Mucosa of descending colon (tissue), 3 donors: ENCODE measurements at regions not wholly inside any gene's neighbourhood (a gene's known extent, or its start where the extent isn't known, plus 50 kb on each side); places are given as distances from the start of the nearest gene placed in this dataset.

Source experiments
- ATAC-seq: fragments of 200-7000 bp; cut with Tn5 transposase; one replicate; pipeline ENCODE4 v1.9.1; 2020; ENCODE audit warnings: mild to moderate bottlenecking, moderate library complexity
- DNase-seq, 3 donors: peaks; one replicate each; pipeline ENCODE4 v3.0.0-alpha.2; 2020
- H3K36me3 ChIP-seq: fragments of 200-600 bp; one replicate; pipeline ENCODE4 v1.8.0; 2021; ENCODE audit warnings: low read depth, mild to moderate bottlenecking
- H3K4me1 ChIP-seq: fragments of 200-600 bp; one replicate; pipeline ENCODE4 v1.8.0; 2021; ENCODE audit warnings: low read depth, mild to moderate bottlenecking
- H3K4me3 ChIP-seq: fragments of 200-600 bp; one replicate; pipeline ENCODE4 v1.8.0; 2021; ENCODE audit warnings: mild to moderate bottlenecking
- H3K9me3 ChIP-seq: fragments of 200-600 bp; one replicate; pipeline ENCODE4 v1.8.0; 2021; ENCODE audit warnings: mild to moderate bottlenecking
- intact Hi-C, 2 donors: fragments of 100-400 bp; cut with DNase I in 1 of 2; cut with micrococcal nuclease in 1 of 2; formaldehyde crosslinking; loops; one replicate each; pipeline versions ENCODE4 v1.11.0 to v1.11.1; 2022; cut with DNase I, micrococcal nuclease
- TF ChIP-seq, protein P1 (sequence below): fragments of 200-600 bp; IDR thresholded peaks from one replicate; pipeline ENCODE4 v1.8.0; 2022; ENCODE audit warnings: antibody characterized with exemption, mild to moderate bottlenecking
- donor health status: DM: no; HTN: no; CAD: no; lungs with moderate emphysema.
- donor health status: DM: no; HTN: no; CAD: no.
- donor health status: DM: no; HTN: yes; CAD: no.

DNA sequence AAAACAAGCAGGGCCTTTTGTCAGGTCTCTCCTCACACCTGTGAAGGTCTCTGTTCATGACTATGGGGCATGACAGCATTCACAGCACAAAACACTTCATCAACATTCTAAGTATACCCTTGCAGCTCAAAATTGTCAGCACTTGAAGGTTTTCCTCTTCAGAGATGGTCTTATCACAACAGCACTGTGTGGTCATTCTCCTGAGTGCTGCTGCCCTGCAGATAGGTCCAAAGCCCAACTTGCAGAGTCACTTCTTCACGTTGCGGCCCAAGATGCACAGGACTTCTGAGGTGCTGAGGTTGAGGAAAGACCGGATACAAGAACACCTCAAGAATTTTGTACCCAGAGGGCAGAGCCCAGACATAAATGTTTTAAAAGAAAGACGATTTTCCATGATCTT is 574.5 kb downstream of the UQCRFS1 start:
- TF ChIP-seq, protein P1, sequence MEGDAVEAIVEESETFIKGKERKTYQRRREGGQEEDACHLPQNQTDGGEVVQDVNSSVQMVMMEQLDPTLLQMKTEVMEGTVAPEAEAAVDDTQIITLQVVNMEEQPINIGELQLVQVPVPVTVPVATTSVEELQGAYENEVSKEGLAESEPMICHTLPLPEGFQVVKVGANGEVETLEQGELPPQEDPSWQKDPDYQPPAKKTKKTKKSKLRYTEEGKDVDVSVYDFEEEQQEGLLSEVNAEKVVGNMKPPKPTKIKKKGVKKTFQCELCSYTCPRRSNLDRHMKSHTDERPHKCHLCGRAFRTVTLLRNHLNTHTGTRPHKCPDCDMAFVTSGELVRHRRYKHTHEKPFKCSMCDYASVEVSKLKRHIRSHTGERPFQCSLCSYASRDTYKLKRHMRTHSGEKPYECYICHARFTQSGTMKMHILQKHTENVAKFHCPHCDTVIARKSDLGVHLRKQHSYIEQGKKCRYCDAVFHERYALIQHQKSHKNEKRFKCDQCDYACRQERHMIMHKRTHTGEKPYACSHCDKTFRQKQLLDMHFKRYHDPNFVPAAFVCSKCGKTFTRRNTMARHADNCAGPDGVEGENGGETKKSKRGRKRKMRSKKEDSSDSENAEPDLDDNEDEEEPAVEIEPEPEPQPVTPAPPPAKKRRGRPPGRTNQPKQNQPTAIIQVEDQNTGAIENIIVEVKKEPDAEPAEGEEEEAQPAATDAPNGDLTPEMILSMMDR = no peak
- DNase-seq = no peak
- H3K36me3 ChIP-seq = no peaks in the 10 kb centered on the region
- no peaks in the 10 kb centered on the region for H3K4me1 ChIP-seq
- H3K9me3 ChIP-seq = no peaks in the 10 kb centered on the region
- no peak overlapping the region for H3K4me3 ChIP-seq
- no peak for ATAC-seq
- intact Hi-C loops = no loop called here

DNA sequence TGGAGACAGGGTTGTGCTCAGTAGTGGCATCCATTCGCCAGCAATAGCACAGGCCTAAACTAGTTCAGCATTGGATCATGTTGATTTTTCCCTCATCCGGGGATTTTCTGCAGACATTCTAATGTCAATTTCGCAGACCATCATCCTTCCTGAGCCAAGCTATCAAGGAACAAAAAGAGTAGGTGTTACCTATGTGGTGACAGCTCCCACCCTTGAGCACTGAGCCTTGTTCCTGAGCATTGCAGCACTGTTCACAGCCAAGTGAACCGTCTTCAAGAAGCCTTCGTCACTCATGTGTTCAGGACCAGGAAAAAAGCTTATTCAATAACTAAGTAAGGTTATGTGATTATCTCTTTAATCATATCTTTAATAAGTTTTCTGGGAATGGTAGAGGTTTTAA is 576.2 kb downstream of the UQCRFS1 start:
- ATAC-seq = no peak
- intact Hi-C loops = no loop called here

DNA sequence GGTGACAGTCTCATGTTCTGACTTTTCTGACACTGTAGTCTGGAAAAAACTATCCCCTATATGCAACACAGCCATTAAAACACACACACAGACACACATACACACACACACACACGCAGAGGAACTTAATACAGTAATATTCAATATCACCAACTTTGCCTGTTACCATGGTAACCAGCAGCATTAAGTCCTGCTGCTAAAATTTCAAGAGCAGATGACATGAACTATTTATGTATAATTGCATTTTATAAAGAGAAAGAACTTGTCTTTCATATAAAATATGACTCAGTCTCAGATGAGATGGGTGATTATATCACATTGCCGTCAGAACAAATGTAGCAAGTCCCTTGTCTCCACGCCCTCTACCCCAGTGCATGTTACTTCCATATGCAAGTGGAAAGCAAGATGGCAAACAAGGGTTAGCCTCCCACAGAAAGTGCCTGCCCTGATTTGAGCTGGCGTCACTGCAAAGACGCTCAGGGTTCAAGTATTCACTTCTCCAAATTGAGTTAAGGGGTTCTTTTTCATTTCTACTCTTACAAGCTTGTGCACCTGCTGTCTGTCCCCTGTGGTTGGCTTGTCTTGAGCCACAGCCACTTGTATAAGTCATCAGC is 576.8 kb downstream of the UQCRFS1 start:
- intact Hi-C loops = no loop called here
- Histone ChIP-seq H3K4me1 (no peaks in the 10 kb centered on the region), H3K4me3 (no peak overlapping the region), H3K9me3 (no peaks in the 10 kb centered on the region), H3K36me3 (no peaks in the 10 kb centered on the region)
- TF ChIP-seq, protein P1 = no peak
- ATAC-seq (no peak), DNase-seq (no peak)

More for the DNA sequence above, 576.2 kb downstream of the UQCRFS1 start:
- TF ChIP-seq, protein P1 = no peak
- no peaks in the 10 kb centered on the region for H3K4me1 ChIP-seq
- H3K9me3 ChIP-seq = no peaks in the 10 kb centered on the region
- H3K36me3 ChIP-seq = no peaks in the 10 kb centered on the region
- H3K4me3 ChIP-seq = no peak overlapping the region
- no peak for DNase-seq

DNA sequence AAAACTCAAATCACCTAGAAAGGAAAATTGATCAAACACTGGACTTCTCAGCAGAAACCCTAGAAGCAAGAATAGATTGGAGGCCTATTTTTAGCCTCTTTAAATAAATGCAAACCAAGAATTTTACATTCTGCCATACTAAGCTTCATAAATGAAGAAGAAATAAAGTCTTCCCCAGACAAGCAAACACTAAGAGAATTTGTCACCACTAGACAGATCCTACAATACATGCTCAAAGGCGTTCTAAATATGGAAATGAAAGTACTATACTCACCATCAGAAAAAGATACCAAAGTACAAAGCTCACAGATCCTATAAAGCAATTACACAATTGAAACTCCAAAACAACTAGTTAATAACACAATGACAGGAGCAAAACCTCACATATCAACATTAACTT is 578.1 kb downstream of the UQCRFS1 start:
- no peak for DNase-seq
- TF ChIP-seq, protein P1 = no peak
- no peaks in the 10 kb centered on the region for H3K9me3 ChIP-seq
- ATAC-seq = no peak
- no peaks in the 10 kb centered on the region for H3K4me1 ChIP-seq
- H3K36me3 ChIP-seq = no peaks in the 10 kb centered on the region
- intact Hi-C loops = no loop called here
- no peak overlapping the region for H3K4me3 ChIP-seq

DNA sequence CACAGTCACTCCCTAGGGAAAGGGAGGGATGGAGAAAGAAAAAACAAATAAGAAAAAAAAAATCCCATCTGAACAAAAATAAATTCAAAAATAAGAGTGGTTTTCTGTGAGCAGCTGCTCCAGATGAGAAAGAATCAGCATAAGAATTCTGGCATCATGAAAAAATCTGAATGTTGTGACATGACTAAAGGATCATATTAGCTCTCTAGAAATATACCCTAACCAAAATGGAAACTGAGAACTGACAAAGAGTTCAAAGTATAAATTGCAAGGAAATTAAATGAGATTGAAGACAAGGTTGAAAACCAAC is 579.0 kb downstream of the UQCRFS1 start:
- ATAC-seq = no peak
- intact Hi-C loops = no loop called here
- DNase-seq = no peak
- H3K36me3 ChIP-seq = no peaks in the 10 kb centered on the region
- no peak overlapping the region for H3K4me3 ChIP-seq
- TF ChIP-seq, protein P1 = no peak
- H3K4me1 ChIP-seq = no peaks in the 10 kb centered on the region
- H3K9me3 ChIP-seq = no peaks in the 10 kb centered on the region
